Right lobe of liver (tissue), 4 donors: ENCODE measurements at regions not wholly inside any gene's neighbourhood (a gene's known extent, or its start where the extent isn't known, plus 50 kb on each side); places are given as distances from the start of the nearest gene placed in this dataset.
"Not testable (repeated sequence)": the region's sequence is repeated elsewhere in the genome, so short reads cannot be mapped to it uniquely, and the experiment has no call there.

Experiments used
- CTCF ChIP-seq, 4 donors: fragments of 200-600 bp in 3 of 4; fragments of 450-650 bp in 1 of 4; IDR thresholded peaks; one replicate each; pipeline versions ENCODE4 v1.5.1 to v1.8.0; 2016 to 2022; ENCODE audit warnings: antibody characterized with exemption in 4 of 4, mild to moderate bottlenecking in 2 of 4
- POLR2A ChIP-seq: fragments of 450-650 bp; IDR thresholded peaks from one replicate; pipeline ENCODE4 v1.6.1; 2017; ENCODE audit warnings: antibody characterized with exemption, mild to moderate bottlenecking
- donor health status: DM: no; HTN: no; CAD: no.
- donor health status: DM: no; HTN: no; CAD: no.
- donor health status: DM: no; HTN: yes; CAD: no.

- TF ChIP-seq CTCF (IDR thresholded peaks at IDR 0.05); POLR2A: not testable (repeated sequence)
Measured at GRCh38 chr21:13985865-13986863, 224.6 kb downstream of the LIPI start.
